GM23248 (cell line): ENCODE measurements at regions not wholly inside any gene's neighbourhood (a gene's known extent, or its start where the extent isn't known, plus 50 kb on each side); places are given as distances from the start of the nearest gene placed in this dataset.

Experiments
- DNase-seq: peaks from one replicate; pipeline ENCODE4 v3.0.0-alpha.2; 2015
- H2AFZ ChIP-seq: fragments of 200-600 bp; sonication (generic); 2 replicates; pipeline ENCODE4 v1.6.1; 2016; ENCODE audit warnings: antibody characterized with exemption
- H3F3A ChIP-seq: fragments of 200-600 bp; sonication (generic); 2 replicates; pipeline ENCODE4 v1.6.1; 2016; ENCODE audit warnings: mild to moderate bottlenecking, antibody characterized with exemption, mixed run types; ENCODE audit not compliant: insufficient read depth
- H3K27ac ChIP-seq: fragments of 200-600 bp; sonication (generic); 2 replicates; pipeline ENCODE4 v1.5.1; 2016; ENCODE audit warnings: mild to moderate bottlenecking
- H3K27me3 ChIP-seq: fragments of 200-600 bp; sonication (generic); replicated peaks from 2 replicates; pipeline ENCODE4 v1.6.1; 2016; ENCODE audit warnings: mild to moderate bottlenecking; ENCODE audit not compliant: insufficient read depth
- H3K36me3 ChIP-seq: fragments of 200-600 bp; sonication (generic); 2 replicates; pipeline ENCODE4 v1.6.1; 2016; ENCODE audit warnings: low read depth, mild to moderate bottlenecking
- H3K4me1 ChIP-seq: fragments of 200-600 bp; sonication (generic); 2 replicates; pipeline ENCODE4 v1.6.1; 2016; ENCODE audit warnings: mild to moderate bottlenecking; ENCODE audit not compliant: insufficient read depth
- H3K4me2 ChIP-seq: fragments of 200-600 bp; sonication (generic); one replicate; pipeline ENCODE4 v1.6.1; 2016; ENCODE audit warnings: mild to moderate bottlenecking; ENCODE audit not compliant: unreplicated experiment
- H3K4me3 ChIP-seq: fragments of 200-600 bp; sonication (generic); 2 replicates; pipeline ENCODE4 v1.5.1; 2016; ENCODE audit warnings: mild to moderate bottlenecking
- H3K79me2 ChIP-seq: fragments of 200-600 bp; sonication (generic); 2 replicates; pipeline ENCODE4 v1.6.1; 2016; ENCODE audit warnings: mild to moderate bottlenecking; ENCODE audit not compliant: insufficient read depth
- H3K9ac ChIP-seq: fragments of 200-600 bp; sonication (generic); 2 replicates; pipeline ENCODE4 v1.6.1; 2016; ENCODE audit warnings: mild to moderate bottlenecking
- H3K9me2 ChIP-seq: fragments of 200-600 bp; sonication (generic); 2 replicates; pipeline ENCODE4 v1.6.1; 2016; ENCODE audit warnings: mixed run types, mild to moderate bottlenecking, moderate library complexity; ENCODE audit not compliant: insufficient read depth
- H3K9me3 ChIP-seq: fragments of 200-600 bp; sonication (generic); one replicate; pipeline ENCODE4 v1.6.1; 2017; ENCODE audit warnings: low read depth
- H4K20me1 ChIP-seq: fragments of 200-600 bp; sonication (generic); 2 replicates; pipeline ENCODE4 v1.6.0; 2016; ENCODE audit not compliant: insufficient read depth
- EZH2 ChIP-seq: fragments of 200-600 bp; sonication (generic); IDR thresholded peaks from 2 replicates; pipeline ENCODE4 v1.6.1; 2018; ENCODE audit warnings: antibody characterized with exemption, mild to moderate bottlenecking; ENCODE audit not compliant: insufficient read depth, poor library complexity, severe bottlenecking
- EZH2phosphoT487 ChIP-seq: fragments of 200-600 bp; sonication (generic); IDR thresholded peaks from 2 replicates; pipeline ENCODE4 v1.6.1; 2018; ENCODE audit warnings: antibody characterized with exemption, moderate library complexity, mild to moderate bottlenecking, low read depth; ENCODE audit not compliant: insufficient read depth
- WGBS, 2 experiments: methylation state at CpG; one replicate each; pipeline ENCODE4 v1.1.6; 2015 to 2017; ENCODE audit warnings: low lambda C conversion rate in 2 of 2, low coverage in 1 of 2; ENCODE audit errors: missing lambda C conversion rate in 2 of 2; 5-methylcytosine and 5-hydroxymethylcytosine counted together
- in situ Hi-C: fragments of 300-500 bp; cut with MboI; formaldehyde crosslinking; loops from 2 replicates; pipeline ENCODE4 v1.15.0; 2020

GRCh38 chr18:76130845-76131244, 364.2 kb downstream of the ZNF516 start:
- H3K4me1 ChIP-seq, result no peaks in the 10 kb centered on the region
- no peaks in the 10 kb centered on the region for H3K79me2 ChIP-seq
- no peak for DNase-seq
- TF ChIP-seq EZH2phosphoT487 (no peak), EZH2 (no peak)
- no peaks in the 10 kb centered on the region for H3K9me3 ChIP-seq
- H2AFZ ChIP-seq, result no peak overlapping the region
- no peaks in the 10 kb centered on the region for H4K20me1 ChIP-seq
- no peaks in the 10 kb centered on the region for H3K27me3 ChIP-seq
- no peak overlapping the region for H3K27ac ChIP-seq
- H3K9ac ChIP-seq, result no peak overlapping the region
- no peaks in the 10 kb centered on the region for H3K9me2 ChIP-seq
- no peak overlapping the region for H3K4me3 ChIP-seq
- H3F3A ChIP-seq, result no peaks in the 10 kb centered on the region
- H3K36me3 ChIP-seq, result no peaks in the 10 kb centered on the region
- no peak overlapping the region for H3K4me2 ChIP-seq
- 54 to 63% methylated on average over 13 of the region's 13 CpGs for WGBS, 2 experiments
- in situ Hi-C loops, result no loop called here

- Histone ChIP-seq H3K9ac (no peak overlapping the region), H3K4me3 (no peak overlapping the region), H3K9me3 (no peaks in the 10 kb centered on the region), H3F3A (no peaks in the 10 kb centered on the region), H4K20me1 (no peaks in the 10 kb centered on the region), H3K4me2 (no peak overlapping the region), H3K79me2 (no peaks in the 10 kb centered on the region), H3K9me2 (no peaks in the 10 kb centered on the region), H3K36me3 (no peaks in the 10 kb centered on the region), H3K27me3 (no peaks in the 10 kb centered on the region), H2AFZ (no peak overlapping the region), H3K4me1 (no peaks in the 10 kb centered on the region), H3K27ac (no peak overlapping the region)
- WGBS, 2 experiments, result 11 to 17% methylated on average over 6 of the region's 6 CpGs
- TF ChIP-seq EZH2phosphoT487 (no peak), EZH2 (no peak)
- in situ Hi-C loops, result no loop called here
- DNase-seq, result no peak
These were observed 368.7 kb downstream of the ZNF516 start for GRCh38 chr18:76126327-76126726.

- DNase-seq, result no peak
- Histone ChIP-seq H3K27me3 (no peaks in the 10 kb centered on the region), H3F3A (no peaks in the 10 kb centered on the region), H4K20me1 (no peaks in the 10 kb centered on the region), H2AFZ (no peak overlapping the region), H3K9me3 (no peaks in the 10 kb centered on the region), H3K9ac (no peak overlapping the region), H3K9me2 (no peaks in the 10 kb centered on the region), H3K4me3 (no peak overlapping the region), H3K4me1 (no peaks in the 10 kb centered on the region), H3K4me2 (no peak overlapping the region), H3K27ac (no peak overlapping the region), H3K79me2 (no peaks in the 10 kb centered on the region), H3K36me3 (no peaks in the 10 kb centered on the region)
- in situ Hi-C loops, result no loop called here
- WGBS, 2 experiments, result 37% methylated on average over 5 of the region's 5 CpGs
- TF ChIP-seq EZH2, result no peak
- no peak for TF ChIP-seq EZH2phosphoT487
These were observed 374.0 kb downstream of the ZNF516 start for GRCh38 chr18:76121011-76121410.

- WGBS, 2 experiments, result 62 to 66% methylated on average over 9 to 14 of the region's 14 CpGs
These were observed 379.5 kb downstream of the ZNF516 start for GRCh38 chr18:76115580-76115979.

GRCh38 chr18:76113101-76113500, 381.9 kb downstream of the ZNF516 start:
- 34 to 40% methylated on average over 9 to 10 of the region's 10 CpGs for WGBS, 2 experiments
- Histone ChIP-seq H2AFZ (no peak overlapping the region), H3K9ac (no peak overlapping the region), H3K36me3 (no peaks in the 10 kb centered on the region), H4K20me1 (no peaks in the 10 kb centered on the region), H3K9me3 (no peaks in the 10 kb centered on the region), H3K4me2 (no peak overlapping the region), H3K4me1 (no peaks in the 10 kb centered on the region), H3K4me3 (no peak overlapping the region), H3K27ac (no peak overlapping the region), H3F3A (no peaks in the 10 kb centered on the region), H3K79me2 (no peaks in the 10 kb centered on the region), H3K27me3 (no peaks in the 10 kb centered on the region), H3K9me2 (no peaks in the 10 kb centered on the region)
- no peak for DNase-seq
- TF ChIP-seq EZH2phosphoT487 (no peak), EZH2 (no peak)
- in situ Hi-C loops, result no loop called here

More at GRCh38 chr18:76115580-76115979, 379.5 kb downstream of the ZNF516 start:
- H3K79me2 ChIP-seq, result no peaks in the 10 kb centered on the region
- H3K9me2 ChIP-seq, result no peaks in the 10 kb centered on the region
- H3F3A ChIP-seq, result no peaks in the 10 kb centered on the region
- H4K20me1 ChIP-seq, result no peaks in the 10 kb centered on the region
- H3K27me3 ChIP-seq, result no peaks in the 10 kb centered on the region
- H3K27ac ChIP-seq, result no peak overlapping the region
- no peaks in the 10 kb centered on the region for H3K9me3 ChIP-seq
- TF ChIP-seq EZH2phosphoT487, result no peak
- no peak for TF ChIP-seq EZH2
- no peak overlapping the region for H2AFZ ChIP-seq
- no peaks in the 10 kb centered on the region for H3K36me3 ChIP-seq
- H3K9ac ChIP-seq, result no peak overlapping the region
- in situ Hi-C loops, result no loop called here
- no peak overlapping the region for H3K4me2 ChIP-seq
- H3K4me1 ChIP-seq, result no peaks in the 10 kb centered on the region
- DNase-seq, result no peak
- H3K4me3 ChIP-seq, result no peak overlapping the region
